ENCODE measurements at regions not wholly inside any gene's neighbourhood (a gene's known extent, or its start where the extent isn't known, plus 50 kb on each side); places are given as distances from the start of the nearest gene placed in this dataset.

DNA sequence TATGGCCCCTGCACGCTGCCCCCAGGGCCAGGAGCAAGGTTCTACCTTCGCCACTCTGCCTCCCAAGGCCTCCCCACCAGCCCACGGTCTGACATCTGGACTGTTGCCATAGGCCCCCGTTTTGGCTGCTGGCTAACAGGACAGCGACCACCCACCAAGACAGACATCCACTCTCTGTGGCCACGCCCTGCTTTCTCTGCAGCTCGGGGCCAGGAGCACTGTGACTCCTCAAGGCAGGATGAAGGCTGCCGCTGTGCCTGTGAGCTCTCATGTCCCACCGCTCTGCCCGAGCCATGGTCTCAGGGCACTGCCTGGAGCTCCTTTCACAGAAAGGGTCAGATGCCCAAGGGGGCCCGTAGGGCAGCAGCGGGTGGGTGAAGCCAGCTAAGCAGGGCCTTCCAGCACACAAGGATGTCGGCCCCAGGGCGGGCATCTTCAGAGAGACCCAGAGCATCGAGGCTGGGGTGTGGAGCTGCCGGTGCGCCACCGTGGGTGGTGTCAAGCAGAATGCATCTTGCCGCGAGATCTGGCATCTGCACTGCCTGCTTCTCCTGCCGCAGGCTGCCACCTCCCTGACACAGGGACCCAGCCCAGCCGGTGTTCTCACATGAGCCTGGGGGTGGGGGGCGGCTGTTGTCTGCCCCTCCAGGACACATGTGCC, 92.2 kb upstream of the ADAMTS2 start:
- no peak for TF ChIP-seq CTCF (IDR thresholded peaks at IDR 0.05; ENCODE audit: insufficient read depth, low read depth, low read length, missing control alignments)
- no peak for DNase-seq (ENCODE audit: low read depth)
- H3K4me3 ChIP-seq (ENCODE audit: low read depth, low read length), result no peak overlapping the region

DNA sequence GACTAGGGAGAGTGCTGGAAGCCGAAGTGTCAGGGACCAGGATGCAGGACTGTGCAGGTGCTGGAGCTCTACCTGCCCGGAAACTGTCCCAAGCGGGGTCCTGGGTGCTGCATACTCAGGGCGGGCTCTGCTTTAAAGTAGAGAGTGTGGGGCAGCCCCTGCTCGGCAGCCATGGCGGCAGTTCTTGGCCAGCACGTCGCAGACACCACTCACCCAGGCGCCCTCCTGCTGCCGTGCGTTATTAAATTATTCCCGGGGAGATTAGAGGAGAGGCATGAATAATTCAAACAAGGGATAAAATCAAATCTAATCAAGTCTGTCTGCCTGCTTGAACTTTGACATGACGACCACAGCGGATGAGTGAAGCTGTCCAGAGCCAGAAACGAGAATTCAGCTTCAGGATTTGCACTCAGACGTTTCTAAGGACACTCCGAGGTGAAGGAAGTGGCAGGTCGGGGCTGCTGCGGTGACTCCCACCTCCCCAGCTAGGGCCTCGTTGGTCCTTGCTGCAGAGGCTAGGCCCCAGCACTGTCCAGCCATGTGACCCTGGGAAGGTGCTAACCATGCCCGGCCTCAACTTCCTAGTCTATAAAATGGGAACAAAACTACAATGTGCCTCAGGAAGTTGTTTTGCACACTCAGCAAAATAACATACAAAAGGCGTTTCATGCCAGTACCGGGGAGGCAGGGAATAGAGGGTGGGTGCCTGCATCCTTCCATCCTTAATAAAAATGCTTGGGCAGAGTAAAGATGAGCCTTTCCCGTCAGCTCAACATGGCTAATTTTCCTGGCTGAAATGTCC, 91.3 kb upstream of the ADAMTS2 start:
- TF ChIP-seq CTCF (IDR thresholded peaks at IDR 0.05; ENCODE audit: insufficient read depth, low read depth, low read length, missing control alignments), result no peak
- DNase-seq (ENCODE audit: low read depth), result no peak
- no peak overlapping the region for H3K4me3 ChIP-seq (ENCODE audit: low read depth, low read length)

DNA sequence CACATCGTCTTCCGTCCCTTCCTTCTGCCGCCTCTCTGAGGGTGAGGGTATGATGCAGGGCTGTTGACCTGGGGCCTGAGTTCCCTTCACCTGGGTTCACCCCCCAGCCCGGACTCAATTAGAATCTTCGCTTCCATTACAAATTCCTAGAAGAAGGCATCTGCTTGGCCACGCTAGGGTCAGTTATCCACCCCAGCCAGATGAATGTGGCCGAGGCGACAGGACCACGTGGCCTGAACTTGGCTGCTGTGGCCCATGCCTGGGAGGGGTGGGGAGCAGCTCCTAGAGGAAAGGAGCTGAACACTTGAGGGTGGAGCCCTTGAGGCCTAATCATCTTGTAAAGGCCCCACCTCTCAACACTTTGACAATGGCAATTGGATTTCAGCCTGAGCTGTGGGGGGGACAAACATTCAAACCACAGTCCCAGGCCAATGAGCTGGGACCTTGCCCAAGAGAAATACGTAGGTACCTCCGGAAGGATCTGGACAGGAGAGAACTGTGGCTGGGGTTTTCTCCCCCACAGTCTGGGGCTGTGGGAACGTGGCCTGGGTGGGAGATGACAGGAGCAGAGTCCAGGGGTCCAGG, 90.6 kb upstream of the ADAMTS2 start:
- DNase-seq (ENCODE audit: low read depth), result no peak
- no peak for TF ChIP-seq CTCF (IDR thresholded peaks at IDR 0.05; ENCODE audit: insufficient read depth, low read depth, low read length, missing control alignments)
- H3K4me3 ChIP-seq (ENCODE audit: low read depth, low read length), result no peak overlapping the region

- H3K4me3 ChIP-seq (ENCODE audit: low read depth, low read length), result no peak overlapping the region
- DNase-seq (ENCODE audit: low read depth), result no peak
- TF ChIP-seq CTCF (IDR thresholded peaks at IDR 0.05; ENCODE audit: insufficient read depth, low read depth, low read length, missing control alignments), result no peak
Measured at GRCh38 chr5:179435181-179435580, 89.9 kb upstream of the ADAMTS2 start.

- no peak for TF ChIP-seq CTCF (IDR thresholded peaks at IDR 0.05; ENCODE audit: insufficient read depth, low read depth, low read length, missing control alignments)
- no peak overlapping the region for H3K4me3 ChIP-seq (ENCODE audit: low read depth, low read length)
- DNase-seq (ENCODE audit: low read depth), result no peak
Measured at GRCh38 chr5:179432547-179432946, 87.3 kb upstream of the ADAMTS2 start.

DNA sequence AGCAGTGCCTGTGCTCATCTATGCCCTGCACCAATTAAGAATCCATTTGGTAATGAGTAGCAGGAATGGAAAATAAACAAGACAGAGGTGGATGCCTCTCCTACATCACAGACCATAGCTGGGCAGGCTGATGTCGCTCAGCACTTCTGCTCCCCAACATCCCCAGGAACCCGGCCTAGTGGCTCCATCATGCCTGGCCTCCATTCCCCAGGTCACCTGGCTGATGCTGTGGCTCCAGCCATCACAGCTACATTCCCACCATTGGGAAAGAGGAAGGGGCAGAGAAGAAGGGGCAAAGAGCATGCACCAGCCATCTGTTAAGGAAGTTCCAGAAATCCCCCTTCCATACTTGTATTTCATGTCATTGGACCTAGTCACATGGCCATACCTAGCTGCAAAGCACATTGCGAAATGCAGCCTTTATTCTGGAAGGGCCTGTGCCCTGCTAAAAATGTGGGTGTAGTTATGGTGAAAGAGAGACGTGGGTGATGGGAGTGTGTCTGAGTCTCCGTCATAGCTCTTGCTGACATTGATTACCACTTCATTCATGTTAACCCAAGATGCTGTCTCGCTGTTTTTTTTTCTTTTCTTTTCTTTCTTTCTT, 86.1 kb upstream of the ADAMTS2 start:
- H3K4me3 ChIP-seq (ENCODE audit: low read depth, low read length), result no peak overlapping the region
- no peak for TF ChIP-seq CTCF (IDR thresholded peaks at IDR 0.05; ENCODE audit: insufficient read depth, low read depth, low read length, missing control alignments)
- DNase-seq (ENCODE audit: low read depth), result no peak

Data from GM12865 (cell line).